Hepatocyte (in vitro differentiated cells): ENCODE measurements at regions not wholly inside any gene's neighbourhood (a gene's known extent, or its start where the extent isn't known, plus 50 kb on each side); places are given as distances from the start of the nearest gene placed in this dataset.

ENCODE experiments used
- CTCF ChIP-seq: fragments of 200-600 bp; sonication (generic); IDR thresholded peaks from 2 replicates; pipeline ENCODE4 v1.5.1; 2016; ENCODE audit warnings: antibody characterized with exemption, mild to moderate bottlenecking; ENCODE audit not compliant: poor library complexity
- EZH2 ChIP-seq: fragments of 200-600 bp; sonication (generic); IDR thresholded peaks from 2 replicates; pipeline ENCODE4 v1.6.1; 2016; ENCODE audit warnings: antibody characterized with exemption, mild to moderate bottlenecking, borderline replicate concordance
- EZH2phosphoT487 ChIP-seq: fragments of 200-600 bp; sonication (generic); IDR thresholded peaks from one replicate; pipeline ENCODE4 v1.6.1; 2018; ENCODE audit warnings: antibody characterized with exemption, mild to moderate bottlenecking, low read depth, moderate library complexity; ENCODE audit not compliant: unreplicated experiment, severe bottlenecking

GRCh38 chr5:133819977-133820471 is 148.4 kb downstream of the C5orf15 start:
- TF ChIP-seq CTCF = no peak
- TF ChIP-seq EZH2 = no peak
- no peak for TF ChIP-seq EZH2phosphoT487
